PC-9 (cell line): ENCODE measurements at regions not wholly inside any gene's neighbourhood (a gene's known extent, or its start where the extent isn't known, plus 50 kb on each side); places are given as distances from the start of the nearest gene placed in this dataset.
"Not testable (repeated sequence)": the region's sequence is repeated elsewhere in the genome, so short reads cannot be mapped to it uniquely, and the experiment has no call there.

ENCODE experiments used
- BruUV-seq: library from RNA; stranded (reverse); fragments of 400-500 nt; replicated peaks from 2 replicates; lab custom pipeline; 2021; lab: Mats Ljungman, UMichigan
- CTCF ChIA-PET: fragments of 300-600 bp; sonication (Branson Sonifier 250); formaldehyde crosslinking; loops from one replicate; lab custom pipeline; 2022; ENCODE audit warnings: antibody characterized with exemption; lab: Charles Lee
- POLR2A ChIA-PET: fragments of 300-600 bp; sonication (Branson Sonifier 250); formaldehyde crosslinking; loops from one replicate; lab custom pipeline; 2022; ENCODE audit warnings: antibody characterized with exemption; ENCODE audit not compliant: unreplicated experiment; lab: Charles Lee
- DNase-seq, 2 experiments: peaks; one replicate each; pipeline versions ENCODE4 v3.0.0 to v3.0.0-alpha.2; 2015 to 2022; ENCODE audit warnings: mixed read lengths in 1 of 2
- H2AFZ ChIP-seq: fragments of 200-600 bp; sonication (generic); 2 replicates; pipeline ENCODE4 v1.8.1; 2017; ENCODE audit warnings: antibody characterized with exemption
- H3F3A ChIP-seq: fragments of 200-600 bp; sonication (generic); 2 replicates; pipeline ENCODE4 v1.8.1; 2017; ENCODE audit warnings: antibody characterized with exemption, mild to moderate bottlenecking, low read depth; ENCODE audit not compliant: insufficient read depth
- H3K27ac ChIP-seq: fragments of 200-600 bp; sonication (generic); 2 replicates; pipeline ENCODE4 v1.6.1; 2016; ENCODE audit warnings: mixed run types
- H3K27me3 ChIP-seq: fragments of 200-600 bp; sonication (generic); 2 replicates; pipeline ENCODE4 v1.6.1; 2016; ENCODE audit warnings: low read depth, mixed run types; ENCODE audit not compliant: insufficient read depth
- H3K36me3 ChIP-seq: fragments of 200-600 bp; sonication (generic); 2 replicates; pipeline ENCODE4 v1.6.1; 2016; ENCODE audit warnings: low read depth, mixed run types
- H3K4me1 ChIP-seq: fragments of 200-600 bp; sonication (generic); replicated peaks from 2 replicates; pipeline ENCODE4 v1.6.1; 2016; ENCODE audit warnings: mixed run types; ENCODE audit not compliant: insufficient read depth
- H3K4me2 ChIP-seq: fragments of 200-600 bp; sonication (generic); 2 replicates; pipeline ENCODE4 v1.6.1; 2017; ENCODE audit warnings: mixed run types
- H3K4me3 ChIP-seq: fragments of 200-600 bp; sonication (generic); 2 replicates; pipeline ENCODE4 v1.6.1; 2016; ENCODE audit warnings: mixed run types
- H3K79me2 ChIP-seq: fragments of 200-600 bp; sonication (generic); 2 replicates; pipeline ENCODE4 v1.6.1; 2017; ENCODE audit warnings: low read depth, mixed run types
- H3K9me2 ChIP-seq: fragments of 200-600 bp; sonication (generic); 2 replicates; pipeline ENCODE4 v1.8.1; 2017; ENCODE audit warnings: mild to moderate bottlenecking; ENCODE audit not compliant: insufficient read depth
- H3K9me3 ChIP-seq: fragments of 200-600 bp; sonication (generic); 2 replicates; pipeline ENCODE4 v1.8.1; 2016; ENCODE audit warnings: low read depth; ENCODE audit not compliant: insufficient read depth
- H4K20me1 ChIP-seq: fragments of 200-600 bp; sonication (generic); 2 replicates; pipeline ENCODE4 v1.8.1; 2017; ENCODE audit not compliant: insufficient read depth
- EZH2 ChIP-seq: fragments of 200-600 bp; sonication (generic); IDR thresholded peaks from 2 replicates; pipeline ENCODE4 v1.8.0; 2017; ENCODE audit warnings: antibody characterized with exemption, low read depth
- intact Hi-C: fragments of 100-400 bp; cut with micrococcal nuclease; formaldehyde crosslinking; loops from one replicate; pipeline ENCODE4 v1.10.0; 2022; ENCODE audit not compliant: unreplicated experiment
- TF ChIP-seq, protein P1 (sequence below): fragments of 200-600 bp; sonication (generic); conservative IDR thresholded peaks from 2 replicates; pipeline ENCODE4 v1.6.1; 2017; ENCODE audit warnings: mixed run types, antibody characterized with exemption, mild to moderate bottlenecking, moderate library complexity

DNA sequence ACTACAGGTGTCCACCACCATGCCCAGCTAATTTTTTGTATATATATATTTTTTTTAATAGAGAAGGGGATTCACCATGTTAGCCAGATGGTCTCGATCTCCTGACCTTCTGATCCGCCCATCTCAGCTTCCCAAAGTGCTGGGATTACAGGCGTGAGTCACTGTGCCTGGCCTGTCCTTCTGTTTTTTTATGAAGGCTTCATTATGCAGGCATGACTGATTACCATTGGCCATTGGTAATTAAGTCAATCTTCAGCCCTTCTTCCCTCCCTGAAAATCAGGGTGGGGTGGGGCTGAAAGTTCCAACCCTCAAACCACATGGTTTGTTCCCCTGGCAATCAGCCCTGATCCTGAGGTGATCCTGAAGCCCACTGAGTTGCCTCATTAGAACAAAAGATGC, 336.9 kb downstream of the PTTG2 start:
- H3K4me3 ChIP-seq = no peak overlapping the region
- no peak overlapping the region for H3K27ac ChIP-seq
- intact Hi-C loops = no loop called here
- H3K9me3 ChIP-seq = peaks cover 23% of the 10 kb centered on the region; the same call in 1 of the 2 replicates
- CTCF ChIA-PET = no interaction called here
- TF ChIP-seq, protein P1, sequence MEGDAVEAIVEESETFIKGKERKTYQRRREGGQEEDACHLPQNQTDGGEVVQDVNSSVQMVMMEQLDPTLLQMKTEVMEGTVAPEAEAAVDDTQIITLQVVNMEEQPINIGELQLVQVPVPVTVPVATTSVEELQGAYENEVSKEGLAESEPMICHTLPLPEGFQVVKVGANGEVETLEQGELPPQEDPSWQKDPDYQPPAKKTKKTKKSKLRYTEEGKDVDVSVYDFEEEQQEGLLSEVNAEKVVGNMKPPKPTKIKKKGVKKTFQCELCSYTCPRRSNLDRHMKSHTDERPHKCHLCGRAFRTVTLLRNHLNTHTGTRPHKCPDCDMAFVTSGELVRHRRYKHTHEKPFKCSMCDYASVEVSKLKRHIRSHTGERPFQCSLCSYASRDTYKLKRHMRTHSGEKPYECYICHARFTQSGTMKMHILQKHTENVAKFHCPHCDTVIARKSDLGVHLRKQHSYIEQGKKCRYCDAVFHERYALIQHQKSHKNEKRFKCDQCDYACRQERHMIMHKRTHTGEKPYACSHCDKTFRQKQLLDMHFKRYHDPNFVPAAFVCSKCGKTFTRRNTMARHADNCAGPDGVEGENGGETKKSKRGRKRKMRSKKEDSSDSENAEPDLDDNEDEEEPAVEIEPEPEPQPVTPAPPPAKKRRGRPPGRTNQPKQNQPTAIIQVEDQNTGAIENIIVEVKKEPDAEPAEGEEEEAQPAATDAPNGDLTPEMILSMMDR = no peak
- no peak for TF ChIP-seq EZH2
- no peaks in the 10 kb centered on the region for H3K27me3 ChIP-seq
- BruUV-seq = no TSS peak
- H3K4me2 ChIP-seq = no peak overlapping the region
- DNase-seq = no peak
- no peaks in the 10 kb centered on the region for H3K4me1 ChIP-seq
- POLR2A ChIA-PET = no interaction called here
- H3K79me2 ChIP-seq = no peaks in the 10 kb centered on the region
- H3K9me2 ChIP-seq = no peaks in the 10 kb centered on the region
- H3K36me3 ChIP-seq = no peaks in the 10 kb centered on the region
- H3F3A ChIP-seq = no peaks in the 10 kb centered on the region
- H2AFZ ChIP-seq = no peak overlapping the region
- no peaks in the 10 kb centered on the region for H4K20me1 ChIP-seq

GRCh38 chr4:38298868-38299713, 338.9 kb downstream of the PTTG2 start:
- no peak overlapping the region for H2AFZ ChIP-seq
- H3K36me3 ChIP-seq = no peaks in the 10 kb centered on the region
- H3K4me2 ChIP-seq = no peak overlapping the region
- no peak overlapping the region for H3K4me3 ChIP-seq
- DNase-seq = no peak
- H3F3A ChIP-seq = no peaks in the 10 kb centered on the region
- intact Hi-C loops = no loop called here
- H4K20me1 ChIP-seq = no peaks in the 10 kb centered on the region
- H3K9me2 ChIP-seq = no peaks in the 10 kb centered on the region
- H3K4me1 ChIP-seq = no peaks in the 10 kb centered on the region
- no peaks in the 10 kb centered on the region for H3K79me2 ChIP-seq
- no peak for TF ChIP-seq EZH2
- TF ChIP-seq, protein P1 = no peak
- H3K9me3 ChIP-seq = peaks cover 23% of the 10 kb centered on the region; the same call in 1 of the 2 replicates
- ChIA-PET POLR2A (no interaction called here), CTCF (interaction anchor here (0.7 kb wide), 1 partner anchor 497 kb away, joined by 3 read pairs; no protein-coding TSS in a partner anchor)
- H3K27ac ChIP-seq = no peak overlapping the region
- no TSS peak for BruUV-seq
- H3K27me3 ChIP-seq = no peaks in the 10 kb centered on the region

GRCh38 chr4:38302910-38303309, 342.7 kb downstream of the PTTG2 start:
- no peak overlapping the region for H3K4me2 ChIP-seq
- no peaks in the 10 kb centered on the region for H3K27me3 ChIP-seq
- TF ChIP-seq, protein P1 = no peak
- TF ChIP-seq EZH2 = no peak
- BruUV-seq = no TSS peak
- H3K79me2 ChIP-seq = no peaks in the 10 kb centered on the region
- no peak for DNase-seq
- no peaks in the 10 kb centered on the region for H3K4me1 ChIP-seq
- ChIA-PET POLR2A (no interaction called here), CTCF (interaction anchor here (0.7 kb wide), 1 partner anchor 23 kb away, joined by 6 read pairs; no protein-coding TSS in a partner anchor)
- no peaks in the 10 kb centered on the region for H3K36me3 ChIP-seq
- H3K4me3 ChIP-seq = no peak overlapping the region
- no peaks in the 10 kb centered on the region for H3F3A ChIP-seq
- H2AFZ ChIP-seq = no peak overlapping the region
- H3K9me2 ChIP-seq = no peaks in the 10 kb centered on the region
- peaks cover 23% of the 10 kb centered on the region; the same call in 1 of the 2 replicates for H3K9me3 ChIP-seq
- intact Hi-C loops = no loop called here
- no peaks in the 10 kb centered on the region for H4K20me1 ChIP-seq
- H3K27ac ChIP-seq = no peak overlapping the region

GRCh38 chr4:38304460-38304859, 344.3 kb downstream of the PTTG2 start:
- H4K20me1 ChIP-seq, POLR2A ChIA-PET, DNase-seq, H3K9me2 ChIP-seq, H2AFZ ChIP-seq, H3K4me2 ChIP-seq, H3K27me3 ChIP-seq, H3K79me2 ChIP-seq, H3F3A ChIP-seq, CTCF ChIA-PET, H3K36me3 ChIP-seq, H3K27ac ChIP-seq, intact Hi-C loops, BruUV-seq, H3K4me3 ChIP-seq: not testable (repeated sequence)
- Histone ChIP-seq H3K4me1 (peaks cover 14% of the 10 kb centered on the region), H3K9me3 (peaks cover 10% of the 10 kb centered on the region; the same call in 1 of the 2 replicates)
